Naive thymus-derived CD4-positive, alpha-beta T cell (primary cell): ENCODE measurements at regions not wholly inside any gene's neighbourhood (a gene's known extent, or its start where the extent isn't known, plus 50 kb on each side); places are given as distances from the start of the nearest gene placed in this dataset.

Source experiments
- ATAC-seq: fragments of 150-1000 bp; cut with Tn5 transposase; 2 replicates; pipeline ENCODE4 v1.10.0; 2021; ENCODE audit warnings: mild to moderate bottlenecking, moderate library complexity
- CTCF ChIA-PET: fragments of 350-600 bp; sonication (Branson Sonifier 250); formaldehyde crosslinking; loops from one replicate; lab custom pipeline; 2021; ENCODE audit warnings: antibody characterized with exemption; lab: Charles Lee
- POLR2A ChIA-PET: fragments of 350-600 bp; sonication (Branson Sonifier 250); formaldehyde crosslinking; loops from one replicate; lab custom pipeline; 2021; ENCODE audit warnings: antibody characterized with exemption, inconsistent platforms; lab: Charles Lee
- DNase-seq, 9 donors: peaks; one replicate each; pipeline versions ENCODE4 v3.0.0 to v3.0.0-alpha.2; 2020 to 2022; ENCODE audit warnings: mixed read lengths in 1 of 9
- H3K27ac ChIP-seq: one replicate; pipeline ENCODE4 v1.7.0; 2013; ENCODE audit warnings: mild to moderate bottlenecking, low read depth, low read length, moderate library complexity
- H3K27me3 ChIP-seq, 2 donors: one replicate each; pipeline ENCODE4 v1.7.0; 2013; ENCODE audit warnings: low read length in 2 of 2, mild to moderate bottlenecking in 2 of 2, moderate library complexity in 2 of 2; ENCODE audit not compliant: control insufficient read depth in 2 of 2, insufficient read depth in 2 of 2
- H3K36me3 ChIP-seq, 3 experiments: 1 replicate in 2 of 3; 2 replicates in 1 of 3; pipeline ENCODE4 v1.7.0; 2013; ENCODE audit warnings: low read length in 3 of 3, mild to moderate bottlenecking in 3 of 3, moderate library complexity in 1 of 3; ENCODE audit not compliant: insufficient read depth in 3 of 3, control insufficient read depth in 2 of 3
- H3K4me1 ChIP-seq, 2 donors: one replicate each; pipeline ENCODE4 v1.7.0; 2013; ENCODE audit warnings: low read length in 2 of 2, mild to moderate bottlenecking in 2 of 2, moderate library complexity in 1 of 2; ENCODE audit not compliant: control insufficient read depth in 2 of 2, insufficient read depth in 2 of 2
- H3K4me3 ChIP-seq: 2 replicates; pipeline ENCODE4 v1.7.0; 2013; ENCODE audit warnings: mild to moderate bottlenecking, low read length
- H3K9me3 ChIP-seq, 3 experiments: 1 replicate in 2 of 3; 2 replicates in 1 of 3; pipeline ENCODE4 v1.7.0; 2013; ENCODE audit warnings: low read length in 3 of 3; ENCODE audit not compliant: control insufficient read depth in 2 of 3
- H3K27ac Mint-ChIP-seq, 9 donors: one replicate each; pipeline ENCODE4 v1.8.0; 2020 to 2022; ENCODE audit warnings: mixed read lengths in 9 of 9, mild to moderate bottlenecking in 8 of 9, moderate library complexity in 5 of 9, inconsistent platforms in 2 of 9
- H3K27me3 Mint-ChIP-seq, 5 donors: one replicate each; pipeline ENCODE4 v1.8.0; 2021 to 2022; ENCODE audit warnings: mixed read lengths in 5 of 5, mild to moderate bottlenecking in 1 of 5
- H3K36me3 Mint-ChIP-seq, 5 donors: one replicate each; pipeline ENCODE4 v1.8.0; 2020 to 2022; ENCODE audit warnings: mixed read lengths in 5 of 5, mild to moderate bottlenecking in 3 of 5, inconsistent platforms in 1 of 5
- H3K4me1 Mint-ChIP-seq, 7 donors: one replicate each; pipeline ENCODE4 v1.8.0; 2020 to 2022; ENCODE audit warnings: mixed read lengths in 7 of 7, mild to moderate bottlenecking in 3 of 7, inconsistent platforms in 1 of 7
- H3K4me3 Mint-ChIP-seq, 10 donors: one replicate each; pipeline ENCODE4 v1.8.0; 2020 to 2022; ENCODE audit warnings: mild to moderate bottlenecking in 10 of 10, mixed read lengths in 10 of 10, moderate library complexity in 6 of 10, inconsistent platforms in 2 of 10
- H3K9me3 Mint-ChIP-seq, 11 donors: one replicate each; pipeline ENCODE4 v1.8.0; 2020 to 2022; ENCODE audit warnings: mixed read lengths in 11 of 11, mild to moderate bottlenecking in 4 of 11, inconsistent platforms in 1 of 11, moderate library complexity in 1 of 11
- intact Hi-C, 2 donors: fragments of 100-400 bp; cut with micrococcal nuclease; formaldehyde crosslinking; loops; one replicate each; pipeline ENCODE4 v1.15.1; 2023

GRCh38 chr12:25018146-25018545 lies 69.2 kb upstream of the BCAT1 start:
- no peaks in the 10 kb centered on the region for H3K36me3 ChIP-seq
- intact Hi-C loops = no loop called here
- no peak overlapping the region for H3K27ac Mint-ChIP-seq
- H3K4me3 ChIP-seq = no peak overlapping the region
- ATAC-seq (no peak), DNase-seq (no peak)
- H3K27me3 ChIP-seq = no peaks in the 10 kb centered on the region
- no peaks in the 10 kb centered on the region for H3K4me1 Mint-ChIP-seq
- no peaks in the 10 kb centered on the region for H3K4me1 ChIP-seq
- peaks cover 0 to 9% (median 0%) of the 10 kb centered on the region in 3 experiments for H3K9me3 ChIP-seq
- CTCF ChIA-PET = interaction anchor here (0.6 kb wide), 1 partner anchor 20 kb away, joined by 6 read pairs; no protein-coding TSS in a partner anchor
- no peak overlapping the region for H3K4me3 Mint-ChIP-seq
- H3K27ac ChIP-seq = no peak overlapping the region
- POLR2A ChIA-PET = no interaction called here
- H3K36me3 Mint-ChIP-seq = peaks cover 0 to 3% (median 0%) of the 10 kb centered on the region in 5 donors
- peaks cover 0 to 19% (median 2%) of the 10 kb centered on the region in 11 donors for H3K9me3 Mint-ChIP-seq
- H3K27me3 Mint-ChIP-seq = peaks cover 0 to 9% (median 0%) of the 10 kb centered on the region in 5 donors

GRCh38 chr12:25017336-25017735 lies 68.4 kb upstream of the BCAT1 start:
- Histone ChIP-seq H3K4me1 (no peaks in the 10 kb centered on the region), H3K36me3 (no peaks in the 10 kb centered on the region), H3K4me3 (no peak overlapping the region), H3K27me3 (no peaks in the 10 kb centered on the region), H3K9me3 (peaks cover 0 to 9% (median 0%) of the 10 kb centered on the region in 3 experiments), H3K27ac (no peak overlapping the region)
- no peak overlapping the region for H3K27ac Mint-ChIP-seq
- peaks cover 0 to 3% (median 0%) of the 10 kb centered on the region in 5 donors for H3K36me3 Mint-ChIP-seq
- no peak for DNase-seq
- no peak for ATAC-seq
- no peak overlapping the region for H3K4me3 Mint-ChIP-seq
- ChIA-PET CTCF (interaction anchor here (0.6 kb wide), 1 partner anchor 140 kb away, joined by 5 read pairs; no protein-coding TSS in a partner anchor), POLR2A (no interaction called here)
- H3K27me3 Mint-ChIP-seq = peaks cover 0 to 9% (median 0%) of the 10 kb centered on the region in 5 donors
- H3K9me3 Mint-ChIP-seq = peaks cover 0 to 19% (median 2%) of the 10 kb centered on the region in 11 donors
- intact Hi-C loops = no loop called here
- H3K4me1 Mint-ChIP-seq = no peaks in the 10 kb centered on the region

DNA sequence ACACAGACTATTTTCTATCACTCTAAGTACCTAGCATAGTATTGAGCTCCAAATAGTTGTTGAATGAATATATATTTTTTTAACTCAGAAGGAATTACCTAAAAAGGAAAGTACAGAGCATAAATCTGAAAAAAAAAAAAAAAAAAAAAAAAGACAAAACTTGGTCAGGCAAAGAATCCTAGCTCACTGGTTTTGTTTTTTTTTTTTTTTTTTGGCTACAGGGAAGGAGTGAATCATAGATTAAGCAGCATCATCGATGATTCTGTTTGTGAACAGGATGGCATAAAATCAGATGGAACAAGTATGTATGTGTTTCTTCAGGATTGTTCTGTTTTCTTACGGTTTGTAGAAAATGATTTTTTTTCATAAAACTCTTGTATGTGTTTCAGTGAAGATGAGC lies 66.1 kb upstream of the BCAT1 start:
- no peak overlapping the region for H3K4me3 Mint-ChIP-seq
- no peak for DNase-seq
- no peak overlapping the region for H3K27ac ChIP-seq
- H3K4me3 ChIP-seq = no peak overlapping the region
- no peak overlapping the region for H3K27ac Mint-ChIP-seq
- peaks cover 0 to 9% (median 0%) of the 10 kb centered on the region in 3 experiments for H3K9me3 ChIP-seq
- ChIA-PET CTCF (no interaction called here), POLR2A (no interaction called here)
- ATAC-seq = no peak
- H3K36me3 ChIP-seq = no peaks in the 10 kb centered on the region
- H3K4me1 ChIP-seq = no peaks in the 10 kb centered on the region
- H3K36me3 Mint-ChIP-seq = peaks cover 0 to 3% (median 0%) of the 10 kb centered on the region in 5 donors
- H3K9me3 Mint-ChIP-seq = peaks cover 0 to 17% (median 0%) of the 10 kb centered on the region in 11 donors
- H3K27me3 Mint-ChIP-seq = peaks cover 0 to 9% (median 0%) of the 10 kb centered on the region in 5 donors
- H3K4me1 Mint-ChIP-seq = no peaks in the 10 kb centered on the region
- intact Hi-C loops = no loop called here
- no peaks in the 10 kb centered on the region for H3K27me3 ChIP-seq

DNA sequence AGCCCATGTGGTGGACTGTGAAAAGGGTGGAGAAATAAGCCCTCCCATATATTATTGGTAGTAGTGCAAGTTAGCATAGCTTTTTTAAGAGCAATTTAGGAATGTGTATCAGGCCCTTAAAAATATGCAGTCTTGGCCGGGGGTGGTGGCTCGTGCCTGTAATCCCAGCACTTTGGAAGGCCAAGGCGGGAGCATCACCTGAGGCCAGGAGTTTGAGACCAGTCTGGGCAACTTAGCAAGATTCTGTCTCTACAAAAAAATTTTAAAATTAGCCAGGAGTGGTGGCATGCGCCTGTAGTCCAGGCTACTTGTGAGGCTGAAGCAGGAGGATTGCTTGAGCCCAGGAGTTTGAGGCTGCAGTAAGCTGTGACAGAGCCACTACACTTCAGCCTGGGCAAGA lies 64.2 kb upstream of the BCAT1 start:
- Mint-ChIP-seq H3K27ac (no peak overlapping the region), H3K4me1 (peaks cover 0 to 1% (median 0%) of the 10 kb centered on the region in 7 donors), H3K36me3 (no peaks in the 10 kb centered on the region), H3K27me3 (peaks cover 0 to under 1% (median 0%) of the 10 kb centered on the region in 5 donors), H3K4me3 (no peak overlapping the region), H3K9me3 (no peaks in the 10 kb centered on the region)
- ChIA-PET POLR2A (no interaction called here), CTCF (no interaction called here)
- H3K4me1 ChIP-seq = no peaks in the 10 kb centered on the region
- no peaks in the 10 kb centered on the region for H3K36me3 ChIP-seq
- intact Hi-C loops = no loop called here
- no peaks in the 10 kb centered on the region for H3K27me3 ChIP-seq
- H3K4me3 ChIP-seq = no peak overlapping the region
- no peak overlapping the region for H3K27ac ChIP-seq
- DNase-seq = no peak
- H3K9me3 ChIP-seq = no peaks in the 10 kb centered on the region
- ATAC-seq = no peak

DNA sequence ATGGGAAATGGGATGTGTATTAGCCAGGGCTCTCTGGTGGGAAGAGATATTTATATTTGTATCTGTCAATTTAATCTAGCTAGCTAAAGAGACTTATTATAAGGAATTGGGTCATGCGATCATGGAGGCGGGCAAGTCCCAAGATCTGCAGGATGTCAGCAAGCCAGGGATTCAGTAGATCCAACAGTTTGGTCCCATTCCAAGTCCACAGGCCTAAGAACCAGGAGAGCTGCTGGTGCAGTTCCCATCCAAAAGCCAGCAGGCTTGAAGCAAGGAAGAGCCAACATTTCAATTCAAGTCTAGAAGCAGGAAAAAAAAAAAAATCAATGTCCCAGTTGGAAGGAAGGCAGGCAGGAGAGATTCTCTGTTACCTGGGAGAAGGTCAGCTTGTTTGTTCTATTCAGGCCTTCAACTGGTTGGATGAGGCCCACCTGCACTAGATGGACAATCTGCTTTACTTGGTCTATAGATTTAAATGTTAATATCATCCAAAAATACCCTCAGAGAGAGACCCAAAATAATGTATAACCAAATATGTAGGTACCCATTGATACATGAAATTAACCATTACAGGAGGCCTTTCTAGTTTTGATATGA lies 60.7 kb upstream of the BCAT1 start:
- ChIA-PET POLR2A (no interaction called here), CTCF (interaction anchor here (0.6 kb wide), 1 partner anchor 43 kb away, joined by 5 read pairs; a partner anchor contains a TSS)
- no peak overlapping the region for H3K4me3 Mint-ChIP-seq
- peaks cover 0 to 2% (median 0%) of the 10 kb centered on the region in 7 donors for H3K4me1 Mint-ChIP-seq
- H3K27ac ChIP-seq = no peak overlapping the region
- peaks cover 0 to 1% (median 0%) of the 10 kb centered on the region in 5 donors for H3K27me3 Mint-ChIP-seq
- peak overlapping the region in 2 of 9 donors; percentile 15 to 36 for H3K27ac Mint-ChIP-seq
- H3K36me3 Mint-ChIP-seq = no peaks in the 10 kb centered on the region
- no peak overlapping the region for H3K4me3 ChIP-seq
- H3K27me3 ChIP-seq = no peaks in the 10 kb centered on the region
- no peaks in the 10 kb centered on the region for H3K4me1 ChIP-seq
- ATAC-seq = no peak
- intact Hi-C loops = no loop called here
- no peaks in the 10 kb centered on the region for H3K36me3 ChIP-seq
- DNase-seq = no peak
- H3K9me3 Mint-ChIP-seq = no peaks in the 10 kb centered on the region
- no peaks in the 10 kb centered on the region for H3K9me3 ChIP-seq

DNA sequence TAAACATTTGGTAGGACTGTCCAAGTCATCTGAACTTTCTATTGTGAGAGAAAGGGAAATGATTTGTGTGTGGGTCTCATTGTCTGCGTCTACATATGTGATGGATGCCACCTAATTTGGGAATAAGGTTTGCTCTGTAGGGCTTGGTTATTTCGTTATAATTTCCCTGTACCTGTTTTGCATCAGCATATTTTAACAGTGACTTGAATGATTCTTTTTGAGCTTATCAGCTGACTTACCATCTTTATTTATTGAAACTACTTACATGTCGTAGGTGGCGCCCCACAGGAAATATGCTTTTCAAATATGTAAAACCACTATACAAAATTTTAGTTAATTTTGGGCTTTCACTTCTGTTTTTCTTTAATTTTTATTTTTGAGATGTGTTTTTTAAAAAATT lies 56.5 kb upstream of the BCAT1 start:
- H3K9me3 Mint-ChIP-seq = no peaks in the 10 kb centered on the region
- DNase-seq (no peak), ATAC-seq (no peak)
- no peak overlapping the region for H3K27ac ChIP-seq
- POLR2A ChIA-PET = no interaction called here
- no peaks in the 10 kb centered on the region for H3K9me3 ChIP-seq
- no peaks in the 10 kb centered on the region for H3K27me3 ChIP-seq
- H3K36me3 Mint-ChIP-seq = no peaks in the 10 kb centered on the region
- H3K4me1 Mint-ChIP-seq = peaks cover 0 to 2% (median 0%) of the 10 kb centered on the region in 7 donors
- peaks cover 0 to 17% (median 0%) of the 10 kb centered on the region in 5 donors for H3K27me3 Mint-ChIP-seq
- H3K4me3 ChIP-seq = no peak overlapping the region
- H3K4me3 Mint-ChIP-seq = no peak overlapping the region
- no peaks in the 10 kb centered on the region for H3K4me1 ChIP-seq
- no peaks in the 10 kb centered on the region for H3K36me3 ChIP-seq
- H3K27ac Mint-ChIP-seq = no peak overlapping the region
- CTCF ChIA-PET = interaction anchor here (0.6 kb wide), 1 partner anchor 14 kb away, joined by 5 read pairs; no protein-coding TSS in a partner anchor
- intact Hi-C loops = no loop called here

DNA sequence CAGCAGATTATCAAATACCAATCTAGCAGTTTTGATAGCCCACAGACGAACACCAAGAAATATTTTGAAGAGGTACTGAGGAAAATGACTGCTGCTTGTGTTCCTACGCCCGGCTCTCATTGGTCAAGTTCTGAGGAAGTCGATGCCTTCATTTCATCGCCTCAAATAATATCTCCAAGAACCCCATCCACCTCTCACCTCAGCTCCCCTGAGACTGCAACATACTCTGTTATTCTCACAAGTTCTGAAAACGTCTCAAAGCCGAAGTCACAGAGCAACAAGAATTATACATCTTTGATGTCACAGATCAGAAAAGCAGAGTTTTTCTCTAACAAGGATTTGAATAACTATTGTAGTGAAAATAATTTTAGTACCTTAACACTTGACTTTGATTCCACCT lies 55.5 kb upstream of the BCAT1 start:
- H3K36me3 Mint-ChIP-seq = no peaks in the 10 kb centered on the region
- Histone ChIP-seq H3K36me3 (no peaks in the 10 kb centered on the region), H3K4me1 (no peaks in the 10 kb centered on the region), H3K9me3 (no peaks in the 10 kb centered on the region), H3K27me3 (no peaks in the 10 kb centered on the region), H3K4me3 (no peak overlapping the region), H3K27ac (no peak overlapping the region)
- peaks cover 0 to 17% (median 0%) of the 10 kb centered on the region in 5 donors for H3K27me3 Mint-ChIP-seq
- no peaks in the 10 kb centered on the region for H3K9me3 Mint-ChIP-seq
- H3K4me1 Mint-ChIP-seq = peaks cover 0 to 2% (median 0%) of the 10 kb centered on the region in 7 donors
- DNase-seq (no peak), ATAC-seq (no peak)
- ChIA-PET POLR2A (interaction anchor here (1.3 kb wide), 1 partner anchor 47 kb away, joined by 3 read pairs; no protein-coding TSS in a partner anchor), CTCF (no interaction called here)
- no peak overlapping the region for H3K4me3 Mint-ChIP-seq
- intact Hi-C loops = no loop called here
- no peak overlapping the region for H3K27ac Mint-ChIP-seq
